Activated CD4-positive, alpha-beta T cell treated with anti-CD3 and anti-CD28 coated beads for 48 hours (primary cell): ENCODE measurements at regions not wholly inside any gene's neighbourhood (a gene's known extent, or its start where the extent isn't known, plus 50 kb on each side); places are given as distances from the start of the nearest gene placed in this dataset.
A peak's percentile ranks its signal among the peaks of the same experiment; 100 is the strongest.

Source experiments
- DNase-seq: peaks from one replicate; pipeline ENCODE4 v3.0.0-alpha.2; 2020

DNA sequence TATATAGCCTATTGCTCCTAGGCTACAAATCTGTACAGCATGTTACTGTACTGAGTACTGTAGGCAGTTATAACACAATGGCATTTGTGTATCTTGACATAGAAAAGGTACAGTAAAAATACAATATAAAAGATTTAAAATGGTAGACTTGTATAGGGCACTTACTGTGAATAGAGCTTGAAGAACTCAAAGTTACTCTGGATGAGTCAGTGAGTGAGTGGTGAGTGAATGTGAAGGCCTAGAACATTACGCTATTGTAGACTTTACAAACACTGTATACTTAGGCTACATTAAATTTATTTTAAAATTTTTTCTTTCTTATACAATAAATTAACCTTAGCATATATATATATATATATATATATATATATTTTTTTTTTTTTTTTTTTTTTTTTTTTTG, 140.0 kb upstream of the UBE2E1 start:
- no peak for DNase-seq

DNA sequence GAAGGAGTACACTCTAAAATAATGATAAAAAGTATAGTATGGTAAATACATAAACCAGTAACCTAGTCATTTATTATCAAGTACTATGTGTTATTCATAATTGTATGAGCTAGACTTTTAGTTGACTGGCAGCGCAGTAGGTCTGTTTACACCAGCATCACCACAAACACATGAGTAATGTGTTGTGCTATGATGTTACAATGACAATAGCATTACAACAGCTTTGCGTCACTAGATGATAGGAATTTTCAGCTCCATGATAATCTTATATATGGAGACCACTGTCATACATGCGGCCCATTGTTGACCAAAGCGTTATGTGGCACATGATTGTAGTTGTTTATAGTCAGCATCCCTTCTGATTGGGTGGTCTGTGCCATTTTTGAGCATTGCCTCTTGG, 138.9 kb upstream of the UBE2E1 start:
- no peak for DNase-seq

DNA sequence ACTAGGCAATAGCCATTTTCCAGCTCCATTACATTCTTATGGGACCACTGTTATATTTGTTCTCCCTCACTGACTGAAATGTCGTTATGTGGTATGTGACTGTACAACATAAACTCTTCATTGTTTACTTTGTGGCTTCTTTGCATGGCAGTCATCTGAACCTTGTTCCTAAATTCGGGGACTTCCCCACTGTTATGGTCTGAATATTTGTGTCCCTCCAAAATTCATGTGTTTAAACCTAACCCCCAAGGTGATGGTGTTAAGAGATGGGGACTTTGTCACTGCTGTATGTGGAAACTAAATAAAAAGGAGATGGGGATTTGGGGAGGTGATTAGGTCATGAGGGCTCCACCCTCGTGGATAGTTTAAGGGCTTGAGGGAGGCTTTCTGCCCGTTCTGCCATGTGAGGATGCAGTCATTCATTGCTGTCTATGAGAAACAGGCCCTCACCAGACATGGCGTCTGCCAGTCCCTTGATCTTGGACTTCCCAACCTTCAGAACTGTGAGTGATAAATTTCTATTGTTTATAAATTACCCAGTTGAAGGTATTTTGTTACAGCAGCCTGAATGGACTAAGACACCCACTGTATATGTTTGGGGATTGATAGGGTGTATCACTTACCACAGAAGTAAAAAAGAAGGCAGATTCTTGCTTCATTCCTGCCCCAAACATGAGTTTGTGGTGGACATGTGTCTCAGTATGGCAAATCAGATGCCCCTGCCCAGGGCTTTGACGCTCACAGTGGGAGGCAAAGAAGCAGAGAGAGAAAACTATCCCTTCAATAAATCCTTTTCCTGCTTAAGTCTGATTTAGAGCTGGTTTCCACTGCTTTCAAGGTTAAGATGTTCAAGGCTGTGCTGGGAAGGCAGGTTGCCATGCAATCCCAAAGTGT, 138.0 kb upstream of the UBE2E1 start:
- DNase-seq = no peak

DNA sequence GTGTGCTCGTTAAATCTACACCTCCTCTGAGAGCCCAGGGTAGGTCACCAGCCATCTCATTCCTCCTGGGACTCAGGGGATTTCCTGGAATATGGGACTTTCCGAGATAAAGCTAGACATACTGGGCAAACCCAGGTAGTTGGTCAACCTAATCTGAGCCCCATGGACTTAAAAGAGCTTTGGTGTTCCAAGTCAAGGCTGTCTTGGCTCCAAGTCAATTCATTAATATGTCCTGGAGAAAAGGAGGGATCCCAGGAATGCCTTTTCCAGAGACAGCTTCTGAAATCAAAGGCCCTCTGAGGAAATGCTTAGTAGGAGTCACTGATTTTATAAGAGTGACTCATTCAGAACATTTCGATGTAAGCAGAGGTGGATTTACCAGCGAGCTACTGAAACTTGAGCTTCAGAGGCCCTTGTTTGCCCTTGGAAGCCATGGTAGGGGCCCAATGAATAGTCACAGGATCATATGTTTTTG, 137.3 kb upstream of the UBE2E1 start:
- no peak for DNase-seq

DNA sequence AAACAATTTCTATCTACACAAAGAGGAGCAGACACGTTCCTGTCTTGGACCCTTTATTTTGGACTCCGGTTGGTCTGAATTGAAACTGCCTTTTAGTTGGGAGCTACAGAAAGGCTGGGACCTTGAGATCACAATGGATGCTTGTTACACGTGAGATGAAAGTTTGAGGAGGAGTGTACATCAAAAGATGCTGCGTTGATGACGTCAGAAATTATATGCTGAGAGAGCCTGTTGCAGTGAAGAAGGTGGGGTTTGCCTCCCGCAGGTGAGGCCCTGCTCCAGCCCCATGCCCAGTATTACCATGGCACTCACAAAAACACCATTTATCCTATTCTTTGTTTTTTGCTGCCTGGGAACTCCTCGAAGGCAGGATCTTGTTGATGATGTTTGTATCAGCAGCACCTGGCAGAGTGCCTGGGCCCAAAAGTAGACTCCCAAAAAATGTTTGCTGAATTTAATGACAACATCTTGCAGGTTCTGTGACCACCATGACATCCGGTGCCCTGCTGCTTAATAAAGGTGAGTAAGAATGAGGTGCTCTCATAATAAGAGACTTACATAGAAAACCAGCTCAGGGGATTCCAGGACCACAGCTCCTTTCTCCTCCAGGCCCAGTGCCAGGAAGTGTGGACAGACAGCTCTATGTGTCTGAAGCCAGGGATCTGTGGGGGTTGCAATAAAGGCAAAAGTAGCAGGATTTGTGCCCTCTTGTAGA, 136.1 kb upstream of the UBE2E1 start:
- no peak for DNase-seq

DNA sequence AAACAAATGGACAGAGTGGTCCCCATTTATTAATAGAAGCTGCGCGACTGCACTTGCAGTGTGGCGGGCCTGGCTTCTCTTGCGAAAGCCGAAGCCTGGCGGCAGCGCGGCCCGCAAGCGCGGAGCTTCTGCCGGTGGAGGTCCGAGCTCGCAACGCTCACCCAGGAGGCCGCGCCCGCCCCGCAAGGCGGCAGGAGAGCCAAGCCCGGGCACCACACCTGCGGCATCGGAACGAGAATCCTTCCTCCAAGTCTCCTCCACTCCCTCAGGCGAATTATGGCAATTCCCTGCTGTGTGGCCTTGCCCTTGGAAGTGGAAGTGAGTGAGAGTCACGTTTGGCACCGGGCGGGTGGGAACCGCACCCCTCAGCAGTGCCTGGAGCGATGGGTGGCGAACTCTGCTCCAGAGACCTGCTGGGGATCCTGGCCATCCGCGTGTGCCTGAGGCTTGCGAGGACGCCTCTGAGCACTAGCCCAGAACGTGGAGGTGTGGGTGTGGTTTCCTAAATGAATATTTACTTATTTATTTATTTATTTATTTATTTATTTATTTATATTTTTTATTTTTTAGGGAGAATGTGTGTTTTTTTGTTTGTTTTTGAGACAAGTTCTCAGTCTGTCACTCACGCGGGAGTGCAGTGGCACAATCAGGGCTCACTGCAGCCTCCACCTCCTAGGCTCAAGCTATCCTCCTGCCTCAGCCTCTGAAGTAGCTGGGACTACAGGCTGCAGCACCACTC, 133.7 kb upstream of the UBE2E1 start:
- no peak for DNase-seq

DNA sequence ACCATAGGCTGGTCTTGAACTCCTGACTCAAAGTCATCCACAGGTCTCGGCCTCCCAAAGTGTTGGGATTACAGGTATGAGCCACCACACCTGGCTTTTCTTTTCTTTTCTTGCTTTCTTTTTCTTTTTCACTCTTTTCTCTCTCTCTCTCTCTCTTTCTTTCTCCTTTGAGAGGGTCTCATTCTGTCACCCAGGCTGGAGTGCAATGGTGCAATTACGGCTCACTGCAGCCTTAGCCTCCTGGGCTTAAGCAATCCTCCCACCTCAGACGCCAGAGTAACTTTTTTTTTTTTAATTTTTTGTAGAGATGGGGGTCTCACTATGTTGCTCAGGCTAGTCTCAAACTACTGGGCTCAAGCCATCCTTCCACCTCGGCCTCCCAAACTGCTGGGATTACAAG, 133.1 kb upstream of the UBE2E1 start:
- no peak for DNase-seq

DNA sequence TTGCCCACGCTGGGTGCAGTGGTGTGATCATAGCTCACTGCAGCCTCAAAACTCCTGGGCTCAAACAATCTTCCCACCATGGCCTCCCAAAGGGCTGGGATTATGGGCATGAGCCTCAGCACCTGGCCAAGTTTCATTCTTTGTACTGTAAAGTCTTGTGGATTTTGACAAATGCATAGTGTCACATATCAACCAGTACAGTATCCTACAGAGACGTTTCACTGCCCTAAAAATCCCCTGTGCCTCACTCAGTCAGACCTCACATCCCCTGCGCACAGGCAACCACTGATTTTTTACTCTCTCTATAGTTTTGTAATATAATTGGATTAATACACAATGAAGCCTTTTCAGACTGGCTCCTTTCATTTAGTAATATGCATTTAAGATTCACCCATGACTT, 130.7 kb upstream of the UBE2E1 start:
- DNase-seq = no peak

DNA sequence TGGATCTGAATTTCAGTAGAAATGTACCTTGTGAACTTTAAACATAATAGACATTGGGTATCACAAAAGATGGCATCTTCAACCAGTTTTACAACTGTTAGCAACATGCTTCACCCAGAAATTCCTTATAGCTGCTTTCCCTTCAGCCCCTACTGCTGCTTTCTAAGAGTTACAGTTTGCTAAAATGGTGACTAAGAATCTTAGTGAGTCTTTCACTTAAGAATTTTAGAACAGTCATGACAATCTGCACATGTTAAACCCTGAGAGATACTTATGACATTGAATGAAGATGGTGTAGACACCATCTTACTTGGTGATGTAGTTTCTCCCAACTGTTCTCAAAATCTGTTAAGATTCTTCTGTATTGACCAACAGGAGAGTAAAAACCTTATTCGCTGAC, 129.7 kb upstream of the UBE2E1 start:
- no peak for DNase-seq

DNA sequence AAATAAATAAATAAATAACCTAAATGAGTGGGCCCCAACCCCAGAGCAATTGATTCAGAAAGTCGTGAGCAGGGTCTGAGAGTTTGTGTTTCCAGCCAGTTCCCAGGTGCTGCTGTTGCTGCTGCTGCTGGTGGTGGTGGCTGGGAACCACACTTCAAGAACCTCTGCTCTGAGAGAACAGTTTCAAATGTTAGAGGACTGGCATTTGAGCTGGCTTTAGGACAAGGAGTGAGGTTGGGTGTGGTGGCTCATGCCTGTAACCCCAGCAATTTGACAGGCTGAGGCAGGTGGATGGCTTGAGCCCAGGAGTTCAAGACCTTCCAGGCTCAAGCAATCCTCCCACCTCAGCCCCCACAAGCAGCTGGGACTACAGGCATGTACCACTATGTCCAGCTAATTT, 123.1 kb upstream of the UBE2E1 start:
- no peak for DNase-seq

DNA sequence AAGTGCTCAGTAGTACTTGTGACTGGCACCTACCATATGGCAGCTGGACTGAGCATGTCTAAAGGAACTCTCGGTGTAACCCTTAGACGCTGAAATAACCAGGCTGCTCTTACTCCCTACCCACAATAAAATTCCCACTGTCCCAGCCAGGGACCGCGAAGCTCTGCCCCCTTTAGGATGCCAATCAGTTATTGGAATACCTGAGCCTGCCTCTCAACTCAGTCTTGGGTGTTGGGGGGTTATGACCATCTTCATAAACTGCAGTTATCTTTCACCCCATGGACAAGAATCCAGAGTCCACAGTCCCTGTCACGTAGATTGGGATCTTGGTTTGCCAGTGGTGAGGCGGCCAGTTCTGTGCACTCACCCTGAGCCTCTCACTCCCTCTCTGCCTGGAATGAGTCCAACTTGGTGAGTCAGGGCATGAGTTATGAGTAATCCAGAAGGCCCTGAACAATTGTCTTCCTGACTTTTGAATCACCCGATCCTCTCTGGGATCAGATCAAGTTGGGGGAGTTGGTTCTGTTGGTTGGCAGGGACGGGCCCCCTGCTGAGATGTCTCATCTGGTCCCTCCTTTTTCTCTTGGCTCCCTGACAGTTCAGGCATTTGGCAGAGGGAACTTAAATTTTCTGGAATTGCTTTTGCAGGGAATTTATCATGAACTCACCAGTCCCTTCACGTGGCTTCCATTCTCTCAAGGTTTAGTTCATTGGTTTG, 120.1 kb upstream of the UBE2E1 start:
- DNase-seq = peak; percentile 41

DNA sequence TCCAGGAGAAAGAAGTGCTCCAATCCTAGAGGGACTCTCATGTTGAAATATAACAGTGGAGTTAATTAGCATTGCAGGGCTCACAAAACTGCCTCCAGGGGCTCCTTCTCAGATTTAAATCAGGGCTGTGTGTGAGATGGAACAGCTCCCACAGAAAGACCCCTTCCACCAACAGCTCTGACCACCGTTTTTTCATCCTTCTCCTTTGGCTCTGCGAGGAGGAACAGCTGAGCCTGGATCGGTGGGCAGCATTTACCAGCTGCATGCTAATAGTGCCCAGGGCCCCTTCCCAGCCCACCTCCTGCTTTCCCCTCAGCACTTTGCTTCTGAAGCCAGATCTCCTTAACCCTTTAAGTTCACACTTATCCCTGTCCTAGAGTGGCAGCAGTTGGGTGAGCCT, 119.2 kb upstream of the UBE2E1 start:
- no peak for DNase-seq

DNA sequence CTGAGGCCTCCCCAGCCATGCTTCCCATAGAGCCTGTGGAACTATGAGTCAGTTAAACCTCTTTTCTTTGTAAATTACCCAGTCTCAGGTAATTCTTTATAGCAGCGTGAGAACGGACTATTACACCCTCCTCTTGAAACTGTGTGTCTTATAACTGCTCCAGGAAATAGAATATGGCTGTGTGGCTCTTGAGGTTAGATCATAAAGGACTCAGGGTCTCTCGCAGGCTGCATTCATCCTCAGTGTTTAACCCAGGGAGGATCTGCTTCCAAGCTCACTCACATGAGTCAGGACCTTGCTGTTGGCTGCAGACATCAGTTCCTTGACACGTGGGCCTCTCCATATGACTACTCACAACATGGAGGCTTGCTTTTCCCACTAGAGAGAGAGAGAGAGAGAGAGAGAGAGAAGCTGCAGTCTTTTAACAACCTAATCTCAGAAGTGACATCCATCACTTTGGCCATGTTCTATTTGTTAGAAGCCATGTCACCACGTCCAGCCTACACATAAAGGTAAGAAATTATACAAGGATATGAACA, 114.3 kb upstream of the UBE2E1 start:
- no peak for DNase-seq

DNA sequence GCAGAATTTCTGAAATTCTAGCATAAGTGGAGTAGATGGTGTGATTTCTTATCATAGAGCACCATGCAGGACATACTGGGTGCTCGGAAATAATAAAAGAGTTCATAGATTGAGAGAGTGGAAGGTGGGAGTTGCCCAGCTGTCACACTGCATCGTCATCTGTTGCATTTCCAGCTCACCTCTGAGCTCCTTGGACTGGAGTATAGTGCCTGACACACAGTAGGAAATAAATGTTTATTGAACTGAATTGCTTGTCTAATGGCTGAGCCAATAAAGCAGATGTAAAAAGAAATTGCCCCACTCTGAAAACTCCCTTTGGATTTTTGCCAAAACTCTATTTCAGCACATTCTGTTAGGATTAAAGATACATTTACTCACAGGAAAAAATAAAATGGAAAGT, 108.9 kb upstream of the UBE2E1 start:
- no peak for DNase-seq

DNA sequence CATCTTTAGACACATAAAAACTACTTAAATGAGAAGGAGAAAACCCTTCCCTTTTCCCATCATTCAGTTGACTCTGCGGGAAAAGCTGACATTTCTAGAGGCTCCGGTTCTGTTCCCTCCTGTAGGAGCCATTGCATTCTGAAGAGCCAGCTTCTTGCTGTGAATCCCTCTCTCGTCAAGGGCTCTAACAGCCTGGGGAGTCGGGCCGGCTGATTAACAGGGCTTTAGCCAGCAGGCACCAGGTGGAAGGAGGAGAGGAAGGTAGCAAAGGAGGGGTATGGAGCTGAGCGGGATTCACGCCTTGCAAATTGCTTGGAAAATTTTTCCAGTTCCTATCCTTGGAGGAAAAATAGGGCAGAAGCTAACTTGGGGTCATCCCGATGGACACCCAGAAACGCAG, 108.3 kb upstream of the UBE2E1 start:
- no peak for DNase-seq

DNA sequence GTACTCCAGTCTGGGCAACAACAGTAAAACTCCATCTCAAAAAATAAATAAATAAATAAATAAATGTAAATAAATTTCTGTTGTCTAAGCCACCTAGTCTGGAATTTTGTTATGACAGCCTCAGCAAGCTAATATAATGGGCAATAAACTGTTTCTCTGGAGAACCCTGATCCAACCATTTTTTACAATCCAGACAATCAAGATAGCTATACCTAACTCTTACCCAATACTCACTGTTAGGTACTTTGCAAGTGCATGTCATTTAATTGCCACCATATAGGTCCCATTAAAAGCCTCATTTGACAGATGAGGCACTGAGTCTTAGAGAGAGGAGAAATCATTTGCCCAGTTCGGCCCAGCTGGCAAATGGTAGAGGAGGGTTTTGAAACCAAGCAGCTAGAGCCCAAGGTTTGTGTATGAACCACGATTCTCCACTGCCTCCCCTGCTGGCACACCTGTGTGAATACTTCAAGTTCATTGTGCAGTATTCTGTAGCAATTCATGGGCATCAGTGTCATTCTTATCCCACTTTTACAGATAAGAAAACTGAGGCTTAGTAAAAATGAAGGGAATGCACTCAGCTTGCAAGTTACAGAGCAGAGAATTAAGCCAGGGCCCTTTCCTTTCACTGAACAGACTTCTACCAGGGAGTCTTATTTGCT, 107.0 kb upstream of the UBE2E1 start:
- DNase-seq = no peak

DNA sequence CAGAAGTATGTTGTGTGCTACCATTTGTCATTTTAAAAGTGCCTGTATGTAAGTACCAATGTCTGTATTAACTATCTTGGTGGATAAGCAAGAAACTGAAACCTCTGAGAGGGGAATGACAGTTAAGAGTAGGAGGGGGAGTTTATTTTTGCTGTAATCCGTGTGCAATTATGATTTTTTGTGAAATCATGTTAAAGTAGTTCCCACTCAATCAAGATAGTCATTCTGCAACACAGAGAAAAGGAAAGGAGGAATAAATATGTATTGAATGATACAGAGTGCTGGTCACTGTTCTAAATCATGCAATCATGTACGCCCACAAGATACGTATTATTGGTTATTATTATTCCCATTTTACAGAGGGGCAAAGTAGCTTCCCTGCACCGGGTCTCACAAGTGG, 105.1 kb upstream of the UBE2E1 start:
- DNase-seq = no peak

DNA sequence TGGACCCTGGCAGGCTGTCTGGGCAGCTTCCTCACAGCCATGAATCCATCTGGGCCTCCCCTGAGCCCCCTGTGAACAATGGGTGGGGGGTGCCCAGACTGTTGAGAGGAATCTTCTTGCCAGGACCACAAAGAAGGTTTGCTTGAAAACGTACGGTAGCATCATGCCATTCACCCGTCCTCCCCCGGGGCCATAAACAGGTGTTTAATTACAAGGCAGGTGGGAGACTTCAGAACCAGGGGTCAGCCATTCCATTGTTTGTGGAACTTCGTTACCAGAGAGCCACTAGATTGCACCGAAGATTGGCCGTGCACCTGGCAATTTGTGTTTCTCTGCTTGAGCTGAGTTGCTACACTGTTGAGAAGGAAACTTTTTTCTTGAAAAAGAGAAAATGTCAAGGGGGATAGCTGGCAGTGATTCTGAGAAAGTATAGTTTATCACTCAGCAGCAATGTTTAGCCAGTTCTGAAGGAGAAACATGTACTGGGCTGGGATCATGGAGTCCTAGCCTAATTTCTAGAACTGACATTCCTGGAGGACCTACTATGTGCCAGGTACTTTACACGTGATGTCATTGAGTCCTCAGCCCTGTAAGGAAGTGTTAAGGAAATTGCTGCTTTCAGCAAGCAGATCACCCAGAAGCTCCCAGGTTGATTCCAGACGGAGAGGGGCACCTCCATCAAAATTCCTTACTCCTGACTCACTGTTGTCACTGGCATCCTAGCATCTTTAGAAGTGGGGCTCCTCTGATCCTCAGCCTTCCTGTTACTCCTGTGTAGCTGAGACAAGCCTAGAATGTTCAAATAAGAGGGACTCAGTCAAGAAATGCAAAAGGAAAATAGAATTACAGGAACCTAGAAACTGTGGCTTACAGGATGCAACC, 103.8 kb upstream of the UBE2E1 start:
- no peak for DNase-seq

DNA sequence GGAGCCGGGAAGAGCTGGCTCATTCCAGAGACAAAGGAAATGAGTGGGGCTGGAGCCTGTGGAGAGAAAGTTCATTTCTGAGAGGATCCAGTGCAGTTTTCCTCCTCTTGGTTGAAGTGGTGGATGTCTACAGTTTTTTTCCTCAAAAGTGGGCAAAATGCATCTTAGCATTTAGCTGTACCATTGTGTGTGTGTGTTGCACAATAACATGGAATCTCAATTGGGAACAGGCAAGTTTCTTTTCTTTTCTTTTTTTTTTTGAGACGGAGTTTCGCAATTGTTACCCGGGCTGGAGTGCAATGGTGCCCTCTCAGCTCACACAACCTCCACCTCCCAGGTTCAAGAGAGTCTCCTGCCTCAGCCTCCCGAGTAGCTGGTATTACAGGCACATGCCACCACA, 101.5 kb upstream of the UBE2E1 start:
- DNase-seq = no peak

DNA sequence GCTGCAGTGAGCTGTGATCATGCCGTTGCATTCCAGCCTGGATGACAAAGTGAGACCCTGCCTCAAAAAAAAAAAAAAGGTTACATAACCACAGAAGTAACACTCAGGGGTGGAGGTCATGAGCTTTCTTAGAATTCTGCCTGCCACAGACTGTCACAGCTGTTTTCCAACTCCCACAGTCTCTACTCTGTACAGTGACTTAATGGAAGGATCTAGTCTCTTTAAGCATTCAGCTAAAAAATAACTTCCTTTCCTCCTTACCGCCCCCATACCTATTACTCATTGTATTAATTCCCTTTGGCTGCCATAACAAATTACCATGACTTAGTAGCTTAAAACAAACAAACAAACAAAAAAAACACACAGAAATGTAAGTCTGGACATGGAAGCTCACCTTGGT, 99.6 kb upstream of the UBE2E1 start:
- no peak for DNase-seq

DNA sequence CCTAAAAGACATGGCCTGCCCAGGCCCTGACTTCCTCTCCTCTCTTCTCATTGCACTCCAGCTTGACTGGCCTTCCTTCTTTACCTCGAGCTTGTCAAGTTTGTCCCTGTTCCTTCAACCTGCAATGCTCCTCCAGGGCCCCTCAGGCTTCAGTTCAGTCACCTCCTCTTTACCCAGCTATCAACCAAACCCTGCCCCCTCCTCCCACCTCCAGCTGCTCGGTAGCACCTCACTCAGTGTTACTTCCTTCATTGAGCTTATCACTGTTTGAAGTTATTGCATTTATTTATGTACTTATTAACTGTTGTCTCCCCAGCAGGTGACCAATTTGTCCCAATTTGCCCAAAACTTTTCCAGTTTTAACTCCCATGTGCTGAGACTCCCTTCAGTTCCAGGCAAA, 95.8 kb upstream of the UBE2E1 start:
- no peak for DNase-seq
